ENCODE measurements at regions not wholly inside any gene's neighbourhood (a gene's known extent, or its start where the extent isn't known, plus 50 kb on each side); places are given as distances from the start of the nearest gene placed in this dataset.

- BruUV-seq (replicated peaks) = no TSS peak
- Histone ChIP-seq H3K4me3 (ENCODE audit: insufficient read depth, low read depth, low read length) (no peak overlapping the region), H3K4me1 (ENCODE audit: control insufficient read depth, insufficient read depth, low read length) (no peaks in the 10 kb centered on the region), H2BK15ac (ENCODE audit: low read depth, low read length) (no peak overlapping the region), H3K14ac (replicated peaks; ENCODE audit: low read depth, low read length) (no peak overlapping the region), H4K8ac (ENCODE audit: low read depth in 2 of 2, low read length in 2 of 2) (no peak overlapping the region), H3K9me1 (ENCODE audit: insufficient read depth, low read length) (no peaks in the 10 kb centered on the region), H2BK20ac (ENCODE audit: low read depth, low read length) (no peak overlapping the region), H4K20me1 (ENCODE audit: insufficient read depth, low read length) (no peaks in the 10 kb centered on the region), H4K5ac (ENCODE audit: low read depth, low read length) (no peak overlapping the region), H3K4me2 (ENCODE audit: low read depth, low read length) (no peak overlapping the region), H3K18ac (ENCODE audit: low read depth, low read length) (no peak overlapping the region), H3K9me3 (ENCODE audit: control insufficient read depth, insufficient read depth, low read length) (no peaks in the 10 kb centered on the region), H2AK9ac (replicated peaks; ENCODE audit: low read depth, low read length, poor library complexity) (no peak overlapping the region), H4K91ac (ENCODE audit: insufficient read depth, low read depth, low read length) (no peak overlapping the region), H2BK120ac (ENCODE audit: low read depth, low read length) (no peak overlapping the region), H2AFZ (replicated peaks; ENCODE audit: low read length, poor library complexity) (no peak overlapping the region), H2BK5ac (ENCODE audit: low read depth, low read length, poor library complexity, severe bottlenecking) (no peak overlapping the region), H3K79me1 (ENCODE audit: low read depth in 1 of 2, low read length in 2 of 2) (no peaks in the 10 kb centered on the region), H3K36me3 (ENCODE audit: control insufficient read depth, insufficient read depth, low read length) (no peaks in the 10 kb centered on the region), H3K23ac (ENCODE audit: low read depth, low read length) (no peak overlapping the region), H3K9ac (ENCODE audit: low read depth, low read length) (no peak overlapping the region), H3K4ac (ENCODE audit: low read depth, low read length) (no peak overlapping the region), H2AK5ac (ENCODE audit: low read depth, low read length) (no peak overlapping the region), H3K27me3 (ENCODE audit: control insufficient read depth, insufficient read depth, low read length) (peaks cover 60% of the 10 kb centered on the region), H3K27ac (ENCODE audit: insufficient read depth, low read length) (no peak overlapping the region), H3K56ac (ENCODE audit: extremely low read depth, insufficient read depth, low read length) (no peak overlapping the region)
- dilution Hi-C loops (cut with HindIII; ENCODE audit: low sequenced_read_pairs, unreplicated experiment) (no loop called here), in situ Hi-C loops (cut with MboI; ENCODE audit: low sequenced_read_pairs) (no loop called here), intact Hi-C loops (cut with micrococcal nuclease) (no loop called here)
- ChIA-PET POLR2A (ENCODE audit: unreplicated experiment) (no interaction called here), CTCF (no interaction called here)
- DNase-seq (no peak), ATAC-seq (ENCODE audit: low read depth) (no peak)
- 0 out of 2 replicates have a peak, but pooled peaks have one; percentile 32 for TF ChIP-seq FOS (IDR thresholded peaks at IDR 0.05; ENCODE audit: low read depth, low read length)
- no peak for TF ChIP-seq MXI1 (IDR thresholded peaks at IDR 0.05; ENCODE audit: borderline replicate concordance, low read depth, low read length)
- no CpG with 5 or more reads among the region's 2 CpGs for WGBS, 2 experiments (ENCODE audit: extremely low coverage in 2 of 2, insufficient read length in 1 of 2)
These were observed 61.0 kb upstream of the CDON start for GRCh38 chr11:126123686-126124085.
